ENCODE measurements at regions not wholly inside any gene's neighbourhood (a gene's known extent, or its start where the extent isn't known, plus 50 kb on each side); places are given as distances from the start of the nearest gene placed in this dataset.

DNA sequence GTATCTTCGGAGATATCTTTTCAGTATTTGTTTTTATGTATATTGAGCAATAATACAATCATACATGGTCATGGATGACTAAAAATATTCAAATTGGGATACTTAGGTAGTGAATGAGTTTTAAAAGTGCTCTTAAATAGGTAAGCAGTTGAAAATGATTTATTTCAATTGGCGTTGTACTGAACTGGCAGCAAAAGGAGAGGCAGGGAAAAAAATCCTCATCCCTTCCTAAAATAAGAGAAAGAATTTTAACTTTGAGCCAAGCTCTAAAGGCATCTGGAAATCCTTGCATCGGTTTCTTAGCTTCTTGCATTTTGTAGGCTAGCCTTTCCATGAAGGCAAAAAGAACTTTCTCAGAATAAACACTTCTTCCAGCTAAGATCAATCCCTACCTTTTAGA is 125.2 kb downstream of the MGST1 start:
- Histone ChIP-seq H3K79me1 (ENCODE audit: insufficient read depth, low read depth, low read length, poor library complexity, severe bottlenecking) (no peaks in the 10 kb centered on the region), H2BK20ac (ENCODE audit: low read depth, low read length, poor library complexity, severe bottlenecking) (no peak overlapping the region), H3K79me2 (ENCODE audit: insufficient read depth, low read length) (no peaks in the 10 kb centered on the region), H4K91ac (ENCODE audit: insufficient read length, low read depth, low read length) (no peak overlapping the region), H4K8ac (replicated peaks; ENCODE audit: insufficient read length, low read depth, low read length) (no peak overlapping the region), H3K4me2 (ENCODE audit: insufficient read depth, insufficient read length, low read length) (no peak overlapping the region), H2BK120ac (ENCODE audit: low read depth, low read length, poor library complexity, severe bottlenecking) (no peak overlapping the region), H3K23me2 (ENCODE audit: insufficient read length, low read depth, low read length, poor library complexity, severe bottlenecking) (no peaks in the 10 kb centered on the region), H3K4me1 (ENCODE audit: insufficient read depth, low read length) (no peaks in the 10 kb centered on the region), H3K56ac (ENCODE audit: insufficient read length, low read depth, low read length) (no peak overlapping the region), H2BK15ac (ENCODE audit: low read depth, low read length) (no peak overlapping the region), H3T11ph (ENCODE audit: low read length) (no peak overlapping the region), H2AK5ac (ENCODE audit: insufficient read length, low read length) (no peak overlapping the region), H3K9me3 (ENCODE audit: control insufficient read depth, low read depth, low read length) (no peaks in the 10 kb centered on the region), H4K20me1 (ENCODE audit: control insufficient read depth, insufficient read depth, insufficient read length) (no peaks in the 10 kb centered on the region), H3K4ac (ENCODE audit: low read depth, low read length) (no peak overlapping the region), H4K5ac (ENCODE audit: insufficient read length, low read depth, low read length) (no peak overlapping the region), H3K27ac (ENCODE audit: insufficient read length, low read depth, low read length) (no peak overlapping the region), H3K9ac (ENCODE audit: extremely low read depth, insufficient read length, low read length) (no peak overlapping the region), H3K27me3 (ENCODE audit: insufficient read depth, low read length) (no peaks in the 10 kb centered on the region), H2AFZ (ENCODE audit: low read length) (no peak overlapping the region), H3K14ac (ENCODE audit: insufficient read depth, low read length) (no peak overlapping the region), H2BK5ac (ENCODE audit: insufficient read length, low read length) (no peak overlapping the region), H2BK12ac (ENCODE audit: insufficient read length, low read depth, low read length) (no peak overlapping the region), H3K18ac (ENCODE audit: insufficient read length, low read depth, low read length) (no peak overlapping the region), H3K23ac (ENCODE audit: insufficient read length, low read depth, low read length) (no peak overlapping the region)
- Mint-ChIP-seq H3K27me3 (ENCODE audit: low read depth) (no peaks in the 10 kb centered on the region), H3K4me3 (no peak overlapping the region), H3K4me1 (no peaks in the 10 kb centered on the region), H3K36me3 (ENCODE audit: insufficient read depth in 1 of 3, low read depth in 3 of 3) (no peaks in the 10 kb centered on the region), H3K9me3 (no peaks in the 10 kb centered on the region), H3K27ac (no peak overlapping the region; a peak in 1 of 7 replicates)
- no CpG with 5 or more reads among the region's 3 CpGs for WGBS (ENCODE audit: extremely low coverage, insufficient read length, low lambda C conversion rate)
- no peak for DNase-seq
- TF ChIP-seq, protein P1, sequence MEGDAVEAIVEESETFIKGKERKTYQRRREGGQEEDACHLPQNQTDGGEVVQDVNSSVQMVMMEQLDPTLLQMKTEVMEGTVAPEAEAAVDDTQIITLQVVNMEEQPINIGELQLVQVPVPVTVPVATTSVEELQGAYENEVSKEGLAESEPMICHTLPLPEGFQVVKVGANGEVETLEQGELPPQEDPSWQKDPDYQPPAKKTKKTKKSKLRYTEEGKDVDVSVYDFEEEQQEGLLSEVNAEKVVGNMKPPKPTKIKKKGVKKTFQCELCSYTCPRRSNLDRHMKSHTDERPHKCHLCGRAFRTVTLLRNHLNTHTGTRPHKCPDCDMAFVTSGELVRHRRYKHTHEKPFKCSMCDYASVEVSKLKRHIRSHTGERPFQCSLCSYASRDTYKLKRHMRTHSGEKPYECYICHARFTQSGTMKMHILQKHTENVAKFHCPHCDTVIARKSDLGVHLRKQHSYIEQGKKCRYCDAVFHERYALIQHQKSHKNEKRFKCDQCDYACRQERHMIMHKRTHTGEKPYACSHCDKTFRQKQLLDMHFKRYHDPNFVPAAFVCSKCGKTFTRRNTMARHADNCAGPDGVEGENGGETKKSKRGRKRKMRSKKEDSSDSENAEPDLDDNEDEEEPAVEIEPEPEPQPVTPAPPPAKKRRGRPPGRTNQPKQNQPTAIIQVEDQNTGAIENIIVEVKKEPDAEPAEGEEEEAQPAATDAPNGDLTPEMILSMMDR (conservative IDR thresholded peaks at IDR 0.05) = no peak
